ENCODE measurements at regions not wholly inside any gene's neighbourhood (a gene's known extent, or its start where the extent isn't known, plus 50 kb on each side); places are given as distances from the start of the nearest gene placed in this dataset.

DNA sequence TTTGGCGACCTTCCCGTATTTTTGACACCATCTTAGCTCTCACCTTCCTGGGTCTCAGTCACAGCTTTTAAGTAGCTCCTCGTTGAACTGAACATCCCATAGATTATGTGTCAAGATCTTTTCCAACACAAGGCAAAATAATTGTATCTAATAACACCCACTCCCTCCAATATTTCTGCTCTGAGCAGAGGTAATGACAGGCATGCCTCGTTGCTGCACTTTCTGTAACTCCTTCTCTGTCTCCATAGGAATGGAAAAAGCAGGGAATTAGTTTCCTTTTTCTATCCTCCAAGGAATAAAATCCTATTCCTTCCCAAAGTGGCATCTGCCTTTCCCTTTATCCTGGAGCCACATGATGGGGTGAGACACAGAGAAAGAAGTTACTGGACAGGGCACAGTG is 174.0 kb upstream of the CDH20 start:
- TF ChIP-seq TCF4 (CRISPR knock-in tag; IDR thresholded peaks at IDR 0.05; ENCODE audit: borderline replicate concordance) (no peak), ZFP3 (CRISPR knock-in tag; IDR thresholded peaks at IDR 0.05) (no peak), BACH2 (CRISPR knock-in tag; IDR thresholded peaks at IDR 0.05; ENCODE audit: borderline replicate concordance) (no peak), TOX (CRISPR knock-in tag; IDR thresholded peaks at IDR 0.05; ENCODE audit: borderline replicate concordance) (no peak), ISL1 (CRISPR knock-in tag; IDR thresholded peaks at IDR 0.05) (no peak), RARB (CRISPR knock-in tag; IDR thresholded peaks at IDR 0.05) (no peak), CSDC2 (CRISPR knock-in tag; IDR thresholded peaks at IDR 0.05) (no peak), ZNF565 (CRISPR knock-in tag; conservative IDR thresholded peaks at IDR 0.05; ENCODE audit: low read depth) (no peak)
- TF ChIP-seq, protein P1, sequence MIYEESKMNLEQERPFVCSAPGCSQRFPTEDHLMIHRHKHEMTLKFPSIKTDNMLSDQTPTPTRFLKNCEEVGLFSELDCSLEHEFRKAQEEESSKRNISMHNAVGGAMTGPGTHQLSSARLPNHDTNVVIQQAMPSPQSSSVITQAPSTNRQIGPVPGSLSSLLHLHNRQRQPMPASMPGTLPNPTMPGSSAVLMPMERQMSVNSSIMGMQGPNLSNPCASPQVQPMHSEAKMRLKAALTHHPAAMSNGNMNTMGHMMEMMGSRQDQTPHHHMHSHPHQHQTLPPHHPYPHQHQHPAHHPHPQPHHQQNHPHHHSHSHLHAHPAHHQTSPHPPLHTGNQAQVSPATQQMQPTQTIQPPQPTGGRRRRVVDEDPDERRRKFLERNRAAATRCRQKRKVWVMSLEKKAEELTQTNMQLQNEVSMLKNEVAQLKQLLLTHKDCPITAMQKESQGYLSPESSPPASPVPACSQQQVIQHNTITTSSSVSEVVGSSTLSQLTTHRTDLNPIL (CRISPR knock-in tag; IDR thresholded peaks at IDR 0.05; ENCODE audit: low read depth) = no peak
- TF ChIP-seq, protein P2, sequence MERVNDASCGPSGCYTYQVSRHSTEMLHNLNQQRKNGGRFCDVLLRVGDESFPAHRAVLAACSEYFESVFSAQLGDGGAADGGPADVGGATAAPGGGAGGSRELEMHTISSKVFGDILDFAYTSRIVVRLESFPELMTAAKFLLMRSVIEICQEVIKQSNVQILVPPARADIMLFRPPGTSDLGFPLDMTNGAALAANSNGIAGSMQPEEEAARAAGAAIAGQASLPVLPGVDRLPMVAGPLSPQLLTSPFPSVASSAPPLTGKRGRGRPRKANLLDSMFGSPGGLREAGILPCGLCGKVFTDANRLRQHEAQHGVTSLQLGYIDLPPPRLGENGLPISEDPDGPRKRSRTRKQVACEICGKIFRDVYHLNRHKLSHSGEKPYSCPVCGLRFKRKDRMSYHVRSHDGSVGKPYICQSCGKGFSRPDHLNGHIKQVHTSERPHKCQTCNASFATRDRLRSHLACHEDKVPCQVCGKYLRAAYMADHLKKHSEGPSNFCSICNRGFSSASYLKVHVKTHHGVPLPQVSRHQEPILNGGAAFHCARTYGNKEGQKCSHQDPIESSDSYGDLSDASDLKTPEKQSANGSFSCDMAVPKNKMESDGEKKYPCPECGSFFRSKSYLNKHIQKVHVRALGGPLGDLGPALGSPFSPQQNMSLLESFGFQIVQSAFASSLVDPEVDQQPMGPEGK (CRISPR knock-in tag; IDR thresholded peaks at IDR 0.05; ENCODE audit: borderline replicate concordance) = no peak

Data from SK-N-SH treated with all-trans-retinoic acid at 6 μM for 48 hours (cell line).